Activated CD4-positive, alpha-beta T cell treated with anti-CD3 and anti-CD28 coated beads, Interleukin-2, amount 50 U/mL, for 48 hours (primary cell): ENCODE measurements at regions not wholly inside any gene's neighbourhood (a gene's known extent, or its start where the extent isn't known, plus 50 kb on each side); places are given as distances from the start of the nearest gene placed in this dataset.

Source experiments
- DNase-seq, 2 experiments: peaks; one replicate each; pipeline ENCODE4 v3.0.0-alpha.2; 2020

DNA sequence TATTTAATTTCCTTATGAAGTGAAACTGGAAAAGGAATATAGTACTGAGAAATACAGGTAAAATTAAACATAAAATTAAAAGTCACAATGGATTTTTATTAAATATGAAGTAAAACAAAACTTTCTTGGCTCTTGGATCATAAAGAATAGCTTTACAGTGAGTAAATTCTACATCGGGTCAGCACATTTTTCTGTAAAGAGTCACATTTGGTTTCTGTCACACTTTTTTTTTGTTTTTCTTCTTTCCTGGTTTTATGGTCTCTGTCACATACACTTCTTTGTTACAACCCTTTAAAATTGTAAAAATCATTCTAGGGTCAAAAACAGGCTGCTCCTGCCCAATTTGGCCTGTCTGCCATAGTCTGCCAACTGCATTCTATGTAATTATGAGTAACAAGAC lies 254.4 kb upstream of the POU3F2 start:
- DNase-seq: no peak

DNA sequence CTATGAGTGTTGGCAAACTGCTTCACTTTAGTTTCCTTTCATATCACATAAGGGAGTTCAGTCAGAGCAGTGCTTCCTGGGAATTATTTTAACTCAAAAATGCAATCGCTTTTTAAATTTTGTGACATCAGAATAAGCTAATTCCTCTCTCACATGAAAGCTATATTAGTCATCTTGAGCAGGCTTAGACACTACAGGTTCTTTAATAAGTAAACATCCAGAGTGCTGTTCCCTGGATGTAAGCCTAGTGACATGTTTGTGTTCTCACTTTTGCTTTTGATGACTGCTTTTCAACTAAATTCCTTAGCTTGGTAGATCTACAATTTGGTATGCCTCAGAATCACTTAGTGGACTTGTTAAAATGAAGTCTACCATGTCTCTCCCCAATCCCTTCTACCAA lies 252.7 kb upstream of the POU3F2 start:
- no peak for DNase-seq

DNA sequence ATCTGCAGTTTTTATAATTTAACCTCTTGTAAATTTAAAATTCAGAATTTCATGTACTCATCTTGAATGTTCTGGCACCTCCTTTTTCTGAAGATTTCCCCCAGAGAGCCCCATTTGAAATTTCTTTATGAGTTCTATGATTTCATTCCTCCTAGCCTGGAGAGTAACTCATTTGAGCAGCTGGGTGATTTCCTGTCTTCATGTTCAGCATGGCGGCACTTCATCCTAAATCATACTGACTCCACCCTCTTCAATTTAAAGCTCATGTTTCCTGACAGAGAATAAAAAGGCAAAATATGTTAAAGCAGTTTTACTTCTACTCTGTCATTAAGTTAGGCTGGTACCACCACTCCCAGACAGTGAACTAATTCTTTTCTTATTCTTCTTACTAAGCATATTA lies 250.9 kb upstream of the POU3F2 start:
- no peak for DNase-seq

DNA sequence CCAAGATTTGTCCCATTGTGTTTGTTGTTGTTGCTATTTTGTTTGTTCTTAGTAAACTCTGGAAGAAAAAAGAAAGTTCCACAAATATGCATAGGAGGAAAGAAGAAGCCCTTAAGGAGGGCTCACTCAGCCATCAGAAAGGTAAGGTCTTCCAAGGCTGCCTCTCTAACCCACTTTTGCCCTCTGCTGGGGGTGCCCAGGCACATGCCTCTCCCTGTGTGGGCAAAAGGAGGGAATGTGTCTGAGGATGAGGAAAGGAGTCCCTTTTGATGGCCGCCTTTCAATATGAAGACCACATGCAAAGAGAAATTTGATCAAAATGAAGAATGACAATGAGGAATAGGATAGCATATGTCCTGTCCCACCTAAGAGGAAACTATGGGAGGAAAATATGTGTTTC lies 248.2 kb upstream of the POU3F2 start:
- DNase-seq: no peak

DNA sequence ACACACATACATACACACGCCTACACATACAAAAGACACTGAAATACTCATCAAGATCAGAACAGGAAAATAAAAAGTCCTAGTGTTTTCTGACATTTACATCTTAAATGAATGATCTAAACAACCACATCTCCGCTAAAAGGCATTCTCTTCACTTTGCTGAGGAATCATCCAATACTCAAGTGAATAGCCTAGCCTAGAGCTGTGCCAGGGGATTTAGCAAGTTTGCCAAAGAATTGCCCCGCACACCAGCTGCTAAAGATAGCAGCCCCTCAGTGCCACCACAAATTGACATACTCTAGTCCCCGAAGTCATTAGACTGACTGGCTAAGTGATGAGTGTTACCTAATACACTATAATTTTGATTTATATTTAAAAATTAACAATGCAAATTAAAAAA lies 246.8 kb upstream of the POU3F2 start:
- DNase-seq: no peak

DNA sequence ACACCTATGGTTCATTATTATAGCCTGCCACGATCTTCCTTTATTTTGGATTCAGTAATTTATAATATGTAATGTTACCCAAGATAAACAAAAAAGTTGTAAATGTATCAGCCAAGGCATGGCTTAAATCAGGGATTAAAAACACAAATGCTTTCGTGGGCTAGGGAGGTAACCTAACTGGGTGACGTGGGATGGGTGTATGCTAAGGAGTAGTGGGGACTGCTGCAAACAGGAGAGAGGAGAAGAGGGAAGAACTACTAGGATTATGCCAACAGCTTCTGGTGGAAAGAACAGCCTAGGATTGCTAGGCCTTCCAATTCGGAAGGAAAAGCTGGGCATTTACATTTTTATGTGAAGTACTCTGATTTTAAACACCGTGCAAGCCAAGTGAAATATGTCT lies 244.8 kb upstream of the POU3F2 start:
- DNase-seq: no peak

DNA sequence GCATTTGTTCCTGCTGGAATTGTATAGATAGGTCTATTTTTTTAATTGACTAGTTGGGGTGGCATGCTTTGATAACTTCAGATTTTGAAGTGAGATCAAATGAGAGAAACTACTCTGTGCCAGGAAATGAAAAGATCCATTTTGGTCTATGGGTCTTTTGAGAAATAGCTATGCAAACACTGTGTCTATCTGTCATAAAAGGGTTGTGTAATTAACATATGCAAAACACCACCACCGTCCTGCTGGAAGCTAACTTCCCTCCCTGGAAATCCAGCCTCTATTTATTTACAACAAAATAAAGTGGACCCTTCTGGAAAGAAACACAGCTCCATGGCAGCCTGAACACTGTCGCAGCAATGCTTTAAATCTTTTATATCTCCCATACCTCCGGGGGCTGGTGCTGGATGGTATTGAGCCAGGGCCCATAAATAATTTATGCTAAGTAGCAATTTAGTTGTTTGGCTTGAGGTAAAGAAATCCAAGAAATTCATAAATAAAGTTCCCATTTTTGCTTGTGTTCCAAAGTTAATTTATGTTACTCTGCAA lies 244.2 kb upstream of the POU3F2 start:
- no peak for DNase-seq

DNA sequence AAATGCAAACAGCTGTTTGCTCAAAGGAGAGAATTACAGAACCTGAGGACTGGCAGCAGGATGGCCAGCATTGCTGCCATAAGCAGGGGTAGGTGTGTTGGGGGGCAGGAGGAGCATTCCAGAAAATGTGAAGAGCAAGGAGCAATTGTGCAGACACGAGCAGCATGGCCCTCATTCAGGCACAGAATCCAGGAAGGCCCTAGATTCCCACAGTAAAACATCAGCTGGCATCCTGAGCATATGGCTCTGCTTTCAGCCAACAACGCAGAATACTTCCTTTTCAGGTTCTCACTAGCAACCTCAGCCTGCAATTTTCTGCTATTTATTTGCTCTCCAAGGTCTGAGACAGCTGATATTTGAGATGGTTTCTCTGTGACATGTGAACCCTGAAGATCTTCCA lies 243.4 kb upstream of the POU3F2 start:
- DNase-seq: no peak

DNA sequence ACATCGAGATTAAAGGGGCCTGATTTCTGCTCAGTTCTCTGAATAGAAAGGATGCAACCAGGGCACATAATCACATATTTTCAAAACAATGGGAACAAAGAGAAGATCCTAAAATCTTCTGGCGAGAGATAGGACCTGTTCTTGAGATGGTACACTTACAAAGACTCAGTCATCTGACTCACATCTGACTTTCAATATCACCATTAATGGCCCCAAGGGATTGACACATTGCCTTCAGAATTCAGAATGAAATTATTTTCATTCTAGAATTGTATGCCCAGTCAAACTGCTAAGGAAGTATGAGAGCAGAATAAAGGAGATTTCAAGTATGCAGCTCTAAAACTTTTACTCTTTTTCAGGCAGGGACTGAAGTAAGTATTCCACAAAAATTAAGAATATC lies 240.7 kb upstream of the POU3F2 start:
- DNase-seq: no peak

DNA sequence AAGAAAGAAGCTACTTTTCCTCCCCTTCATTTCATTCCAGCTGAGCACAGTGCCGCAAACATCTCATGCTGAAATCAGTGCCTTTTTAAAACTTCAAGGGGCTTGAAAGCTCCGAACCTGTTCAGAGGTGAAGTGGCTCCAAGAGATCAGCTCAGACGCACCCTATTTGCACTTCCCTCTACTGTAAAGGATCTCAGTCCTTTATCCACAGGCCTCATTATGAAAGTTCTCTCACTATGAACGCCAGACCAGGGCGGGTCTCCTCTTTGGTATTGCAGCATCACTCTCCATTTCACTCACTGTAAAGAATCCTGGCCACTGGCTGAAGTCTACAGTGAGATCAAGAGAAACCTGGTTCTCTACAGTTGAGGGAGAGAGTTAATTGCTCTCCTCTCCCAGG lies 232.7 kb upstream of the POU3F2 start:
- no peak for DNase-seq

DNA sequence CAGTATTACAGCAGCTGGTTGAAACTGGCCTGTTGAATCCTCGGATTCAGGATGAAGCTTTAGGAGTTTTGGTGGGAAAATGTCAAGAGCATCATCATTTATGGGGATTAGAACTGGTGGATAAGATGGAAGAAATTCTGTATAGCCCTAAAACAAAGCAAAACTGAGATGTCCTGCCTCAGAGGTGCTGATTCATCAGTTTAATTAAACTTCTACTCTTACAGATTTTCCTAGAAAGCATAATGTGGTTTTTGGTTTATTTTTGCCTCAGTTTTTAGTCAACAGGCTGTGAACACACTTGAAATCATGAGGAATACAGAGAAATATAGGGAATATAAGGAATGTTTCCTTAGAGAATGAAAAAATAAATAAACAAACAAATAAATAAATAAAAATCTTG lies 228.7 kb upstream of the POU3F2 start:
- no peak for DNase-seq

DNA sequence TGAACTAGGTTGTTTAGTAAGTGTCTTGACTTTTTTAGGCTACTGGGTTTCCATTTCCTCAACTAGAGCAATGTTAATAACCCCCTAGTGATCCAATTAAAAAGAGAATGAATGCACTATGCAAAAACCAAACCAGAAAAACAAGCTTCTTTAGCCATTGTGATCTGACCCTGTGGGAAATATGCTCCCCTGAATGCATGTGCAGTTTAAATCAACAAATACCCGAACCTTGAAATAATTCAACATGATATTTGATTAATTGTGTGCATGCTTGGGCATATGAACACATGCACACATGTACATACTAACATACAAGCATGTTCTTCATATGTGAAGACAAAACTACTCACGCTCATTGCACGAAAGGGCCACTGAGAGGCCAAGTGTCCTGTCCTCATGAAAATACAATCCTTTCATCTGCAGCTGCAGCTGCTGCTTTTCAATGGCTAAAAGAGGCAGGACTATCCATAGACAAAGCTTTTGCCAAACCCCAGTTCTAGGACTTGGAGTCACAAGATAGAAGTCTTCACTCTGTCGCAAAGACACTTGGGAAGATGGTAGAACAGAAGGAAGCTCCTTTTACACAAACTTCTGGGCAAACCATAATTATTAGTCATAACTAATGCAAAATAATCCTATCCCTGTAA lies 207.1 kb upstream of the POU3F2 start:
- no peak for DNase-seq

DNA sequence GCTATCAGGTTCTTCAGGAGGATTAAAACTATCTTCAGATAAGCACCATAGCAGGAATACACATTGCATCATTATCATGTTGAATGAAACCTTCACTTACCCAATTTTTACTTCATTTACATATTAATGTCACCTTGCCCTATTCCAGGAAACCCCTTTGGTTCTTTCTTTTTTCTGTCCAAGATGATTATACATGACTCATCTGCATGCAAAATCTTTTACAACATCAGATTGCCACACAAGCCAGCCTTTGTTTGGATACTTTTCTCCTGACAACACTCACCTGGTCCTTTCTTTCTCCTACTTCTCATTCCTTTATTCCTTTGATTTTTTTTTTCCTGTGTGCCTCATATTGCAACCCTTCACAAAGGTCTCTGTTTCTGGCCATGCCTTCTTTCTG lies 200.5 kb upstream of the POU3F2 start:
- DNase-seq: no peak

DNA sequence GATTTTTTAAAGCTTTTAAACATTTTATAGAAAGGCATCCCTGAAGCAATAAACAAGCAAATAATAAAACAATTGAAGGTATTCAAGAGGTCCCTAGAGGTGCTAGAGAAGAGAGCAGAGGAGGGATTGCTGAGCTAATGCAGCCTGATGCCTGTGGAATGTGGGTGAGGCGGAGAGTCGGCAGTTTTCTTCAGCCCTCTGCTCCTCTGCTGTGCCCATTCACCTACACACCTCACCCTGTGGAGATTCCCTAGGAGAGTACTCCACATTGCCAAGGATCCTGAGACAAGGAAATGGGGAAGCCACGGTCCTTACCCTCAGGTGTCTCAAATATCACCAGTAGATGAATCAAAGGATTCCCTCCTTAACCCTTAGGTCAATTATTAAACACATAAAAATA lies 199.8 kb upstream of the POU3F2 start:
- DNase-seq: no peak

DNA sequence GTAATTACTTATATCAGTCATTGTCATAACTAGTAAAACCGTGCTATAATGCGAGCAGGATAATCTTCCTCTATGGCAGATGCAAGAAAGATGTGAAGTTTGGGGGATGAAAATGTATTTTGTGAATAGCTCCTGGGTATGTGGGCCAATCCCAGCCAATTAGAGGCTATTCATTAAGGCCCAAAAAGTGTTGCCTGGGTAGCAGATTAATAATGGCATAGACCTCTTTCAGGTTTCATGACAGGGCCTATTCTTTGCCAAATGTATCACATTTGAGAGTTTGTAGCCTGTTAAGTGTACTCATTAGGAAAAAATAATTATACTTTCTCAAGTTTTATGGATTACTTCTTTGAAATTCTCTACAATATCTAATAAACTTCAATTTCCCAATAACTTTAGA lies 199.2 kb upstream of the POU3F2 start:
- DNase-seq: no peak

DNA sequence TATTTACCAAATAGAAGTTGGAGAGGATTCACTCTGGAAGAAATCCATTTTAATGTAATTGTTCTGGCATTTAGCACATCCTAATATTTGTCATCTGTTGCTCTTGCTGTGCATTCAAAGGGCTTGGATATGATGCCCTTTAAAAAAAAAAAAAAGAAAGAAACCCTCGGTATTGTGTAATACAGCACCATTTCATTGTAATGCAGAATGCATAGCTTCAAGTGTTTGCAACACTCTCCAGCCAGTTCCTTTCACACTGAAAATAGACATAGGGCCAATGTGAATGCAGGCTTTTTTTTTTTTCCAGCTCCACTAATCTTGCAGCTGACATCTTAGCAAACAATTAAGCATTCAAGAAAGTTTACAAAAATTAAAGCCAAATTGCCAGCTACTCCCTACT lies 197.4 kb upstream of the POU3F2 start:
- no peak for DNase-seq

DNA sequence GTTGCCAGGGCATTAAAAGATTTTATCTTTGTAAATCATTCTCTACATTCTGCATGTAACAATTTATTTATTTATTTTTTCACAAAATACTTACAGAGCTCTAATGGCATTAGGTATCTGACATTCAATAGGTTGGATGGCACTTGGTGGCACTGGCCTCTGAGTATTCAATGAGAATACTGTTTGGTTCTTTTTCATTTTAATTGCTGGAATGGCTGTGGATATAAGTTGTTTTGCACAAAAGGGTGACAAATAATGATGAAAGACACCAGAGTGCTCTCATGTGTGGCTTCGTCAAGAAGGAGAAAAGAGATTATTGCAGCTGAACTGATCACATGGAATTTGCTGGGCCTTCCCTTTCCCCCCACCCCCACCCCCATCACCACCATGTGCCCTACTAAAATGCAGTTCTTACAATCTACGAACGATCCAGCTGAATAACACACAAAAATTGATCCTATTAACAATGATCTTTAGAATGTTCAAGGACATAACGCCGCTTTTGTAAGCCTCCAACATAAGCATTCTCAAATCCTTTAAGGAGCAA lies 195.2 kb upstream of the POU3F2 start:
- no peak for DNase-seq

DNA sequence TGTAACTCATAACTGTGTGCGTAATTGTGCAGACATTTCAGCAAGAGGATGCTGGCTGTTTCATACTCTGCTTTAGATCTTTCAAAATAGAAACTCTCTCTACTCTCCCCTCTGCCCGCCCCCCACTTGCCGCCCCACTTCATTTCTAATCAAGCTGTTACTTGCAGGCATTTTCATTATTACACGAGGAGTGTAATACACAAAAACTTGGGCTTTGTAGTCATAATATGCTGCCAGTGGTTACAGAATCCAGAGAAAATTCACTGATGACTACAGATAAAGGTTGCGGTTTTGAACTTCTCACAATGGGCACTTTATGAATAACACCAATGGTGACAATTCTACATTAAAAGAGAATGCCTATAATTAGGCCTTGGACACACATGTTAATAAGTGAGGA lies 194.0 kb upstream of the POU3F2 start:
- no peak for DNase-seq

DNA sequence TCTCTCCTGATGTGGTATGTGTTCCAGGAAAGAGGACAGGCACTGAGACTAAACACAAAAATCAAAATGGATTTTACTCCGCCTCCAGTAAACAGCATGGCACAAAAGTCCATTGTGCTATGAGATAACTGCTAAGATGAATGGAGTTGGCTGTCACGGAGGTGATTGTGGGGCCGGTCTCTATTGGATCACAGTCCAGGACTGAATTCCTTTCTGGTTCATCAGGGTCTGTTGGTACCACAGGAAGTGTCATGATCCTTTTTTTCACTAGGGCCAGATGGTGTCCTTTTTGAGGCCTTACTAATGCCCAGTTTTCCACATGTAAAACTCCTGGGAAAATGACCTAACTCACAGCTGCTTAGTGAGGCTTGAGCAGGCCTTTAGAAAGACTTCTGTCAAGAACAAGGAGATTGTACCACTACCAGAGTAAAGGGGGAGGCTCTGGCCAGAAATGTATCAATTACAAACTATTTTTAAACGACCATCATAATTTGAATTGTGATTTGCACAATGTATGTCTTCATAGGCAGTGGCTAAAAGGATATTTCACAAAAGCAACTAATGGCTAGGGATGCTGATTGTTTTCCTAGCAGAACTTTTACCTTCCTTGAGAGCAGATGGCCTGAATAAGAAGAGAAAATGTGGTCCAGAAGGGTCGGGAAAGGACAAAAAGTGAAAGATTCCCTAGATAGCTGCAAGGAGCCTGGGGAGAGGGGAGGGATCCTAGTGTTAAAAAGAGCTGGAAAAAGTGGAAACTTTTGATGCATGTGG lies 192.2 kb upstream of the POU3F2 start:
- DNase-seq: no peak

DNA sequence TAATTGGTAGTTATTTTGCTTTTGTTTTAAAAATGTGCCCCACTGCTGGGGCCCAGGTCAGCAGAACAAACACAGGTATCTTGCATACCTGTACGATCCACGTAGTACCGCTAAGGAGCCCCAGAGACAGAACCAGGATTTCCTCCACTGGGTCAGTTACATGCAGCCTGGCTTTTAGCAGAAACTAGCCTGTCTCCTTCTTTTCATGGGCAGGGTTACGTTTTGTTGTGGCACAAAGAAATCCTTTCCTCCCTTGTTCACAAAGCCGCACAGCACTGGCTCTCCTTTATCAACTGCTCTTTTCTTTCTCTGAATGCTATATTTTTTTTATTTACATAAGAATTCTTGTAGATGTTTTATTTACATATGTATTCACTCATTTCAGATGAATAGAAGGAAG lies 190.3 kb upstream of the POU3F2 start:
- DNase-seq: no peak

DNA sequence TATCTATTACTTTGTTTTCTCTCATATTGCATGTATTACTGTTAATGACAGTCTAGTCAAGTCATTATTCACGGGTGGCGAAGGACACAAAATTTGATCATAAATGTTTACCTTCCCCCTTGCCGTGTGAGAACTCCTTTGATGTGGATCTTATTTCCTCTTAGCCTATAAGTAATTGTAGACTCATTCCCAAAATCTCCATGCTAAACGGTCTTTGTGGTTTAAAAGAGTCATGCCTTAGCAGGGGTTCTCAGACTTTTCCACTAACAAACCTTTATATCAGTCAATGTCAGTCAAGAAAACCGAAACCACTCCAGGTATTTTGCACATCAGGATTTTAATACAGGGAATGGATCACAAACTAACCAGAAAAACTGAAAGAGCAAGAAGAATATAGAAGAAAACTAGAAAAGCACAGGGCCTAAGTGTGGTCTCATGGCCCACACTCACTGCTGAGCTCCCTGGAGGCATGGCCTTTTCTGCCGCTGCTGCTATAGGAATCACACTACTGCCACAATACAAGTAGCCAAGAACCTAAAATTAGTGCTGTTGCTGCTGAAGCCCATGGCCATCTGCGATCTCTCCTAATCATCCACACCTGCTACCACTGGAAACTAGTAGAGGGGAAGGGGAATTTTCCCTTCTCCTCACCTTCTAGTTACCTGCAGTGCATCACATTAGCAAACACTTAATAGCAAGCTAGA lies 186.0 kb upstream of the POU3F2 start:
- no peak for DNase-seq

DNA sequence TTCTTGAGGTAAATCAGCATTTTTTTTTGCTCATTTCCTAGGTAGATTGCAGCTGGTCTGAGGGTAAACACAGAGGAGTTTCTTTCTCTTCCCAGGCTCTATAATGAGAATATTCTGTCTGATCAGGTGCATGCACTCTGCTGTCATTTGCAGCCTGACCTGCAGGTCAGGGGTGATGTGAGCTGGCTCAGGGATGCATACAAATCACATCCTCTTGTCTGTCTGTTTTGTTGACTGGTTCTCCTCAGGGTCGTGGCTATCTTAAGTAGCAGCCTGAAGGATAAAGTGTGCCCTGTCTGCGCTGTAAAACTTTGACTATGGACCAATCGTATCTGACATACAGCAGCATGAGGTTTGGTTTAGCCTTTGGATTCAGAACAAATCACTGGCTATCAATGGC lies 183.4 kb upstream of the POU3F2 start:
- no peak for DNase-seq

DNA sequence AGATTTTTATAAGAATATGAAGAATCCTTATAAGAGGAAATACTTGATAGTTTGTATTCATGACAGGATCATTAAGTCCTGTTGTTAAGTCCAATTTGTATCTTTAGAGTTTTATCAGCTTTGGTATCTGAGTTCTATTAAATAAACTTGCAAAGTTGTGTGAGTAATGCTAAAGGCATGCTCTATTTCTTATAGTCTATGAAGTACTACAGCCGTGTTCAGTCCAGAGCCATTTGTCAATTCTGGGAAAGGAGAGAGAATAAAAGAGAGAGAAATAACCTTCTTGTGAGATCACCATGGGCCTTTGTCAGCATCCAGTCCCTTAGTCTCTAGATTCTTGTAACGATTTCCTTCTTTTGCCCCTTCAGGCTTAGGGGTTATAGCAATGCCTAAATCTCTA lies 181.2 kb upstream of the POU3F2 start:
- no peak for DNase-seq

DNA sequence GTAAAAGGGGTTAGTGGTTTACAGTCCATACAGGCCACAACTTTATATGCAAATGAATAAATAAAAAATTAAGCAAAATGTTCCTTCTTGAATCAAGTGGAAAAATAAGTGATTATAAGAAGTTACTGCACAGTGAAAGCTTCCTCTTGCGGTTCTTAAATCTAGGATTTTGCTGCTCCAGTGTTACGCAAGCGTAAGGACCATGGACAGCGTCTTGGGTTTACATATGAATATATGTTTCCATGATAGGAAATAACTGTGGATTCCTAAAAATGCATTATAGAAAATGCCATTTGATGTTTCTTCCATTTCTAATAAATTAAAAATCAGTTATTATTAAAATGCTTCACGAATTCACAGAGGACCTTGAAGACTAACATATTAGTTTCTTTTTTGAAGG lies 176.6 kb upstream of the POU3F2 start:
- peak; percentile 7 to 16 for DNase-seq
